Adrenal gland (tissue), 5 donors: ENCODE measurements at regions not wholly inside any gene's neighbourhood (a gene's known extent, or its start where the extent isn't known, plus 50 kb on each side); places are given as distances from the start of the nearest gene placed in this dataset.

ENCODE experiments used
- CTCF ChIP-seq, 6 experiments: fragments of 450-650 bp in 4 of 6; fragments of 200-600 bp in 2 of 6; sonication (generic) in 1 of 6; IDR thresholded peaks; 1 replicate in 5 of 6; 2 replicates in 1 of 6; pipeline versions ENCODE4 v1.5.1 to v1.8.0; 2016 to 2021; ENCODE audit warnings: antibody characterized with exemption in 6 of 6, mild to moderate bottlenecking in 2 of 6, moderate library complexity in 1 of 6
- POLR2A ChIP-seq, 2 donors: fragments of 450-650 bp; IDR thresholded peaks; one replicate each; pipeline ENCODE4 v1.6.1; 2017; ENCODE audit warnings: antibody characterized with exemption in 2 of 2, mild to moderate bottlenecking in 2 of 2, moderate library complexity in 1 of 2
- donor health status: DM: no; HTN: no; CAD: no.

GRCh38 chr5:33228149-33228548 is 212.6 kb upstream of the TARS1 start:
- no peak for TF ChIP-seq CTCF (IDR thresholded peaks at IDR 0.05)
- no peak for TF ChIP-seq POLR2A (IDR thresholded peaks at IDR 0.05)
